SIG-M5 treated with dmso at 0.1 percent for 504 hours (cell line): ENCODE measurements at regions not wholly inside any gene's neighbourhood (a gene's known extent, or its start where the extent isn't known, plus 50 kb on each side); places are given as distances from the start of the nearest gene placed in this dataset.

Experiments used
- DNase-seq: peaks from one replicate; lab custom pipeline; 2025; ENCODE audit not compliant: unreplicated experiment; lab: John Stamatoyannopoulos, UW

DNA sequence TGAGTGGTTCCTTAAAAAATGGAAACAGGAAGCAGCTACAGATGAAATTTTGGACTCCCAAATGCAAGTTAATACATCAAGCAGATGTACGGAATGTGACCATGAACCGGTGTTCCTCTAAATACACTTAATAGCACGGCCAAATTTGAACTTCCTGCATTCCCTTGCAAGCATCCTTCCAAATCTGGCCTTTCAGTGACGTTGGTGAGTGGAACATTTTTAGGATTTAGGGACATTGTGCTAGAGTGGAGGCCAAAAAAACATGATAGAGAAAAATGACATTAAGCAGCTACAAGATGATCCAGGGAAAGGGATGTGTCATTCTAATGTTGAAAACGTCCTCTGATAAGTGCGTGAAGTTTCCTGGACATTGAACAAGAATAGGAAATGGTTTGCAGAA, 62.1 kb downstream of the CTAGE1 start:
- DNase-seq, result no peak

- DNase-seq, result no peak
These were observed 62.6 kb downstream of the CTAGE1 start for GRCh38 chr18:22355069-22355468.

GRCh38 chr18:22349966-22350365, 67.7 kb downstream of the CTAGE1 start:
- DNase-seq, result no peak

DNA sequence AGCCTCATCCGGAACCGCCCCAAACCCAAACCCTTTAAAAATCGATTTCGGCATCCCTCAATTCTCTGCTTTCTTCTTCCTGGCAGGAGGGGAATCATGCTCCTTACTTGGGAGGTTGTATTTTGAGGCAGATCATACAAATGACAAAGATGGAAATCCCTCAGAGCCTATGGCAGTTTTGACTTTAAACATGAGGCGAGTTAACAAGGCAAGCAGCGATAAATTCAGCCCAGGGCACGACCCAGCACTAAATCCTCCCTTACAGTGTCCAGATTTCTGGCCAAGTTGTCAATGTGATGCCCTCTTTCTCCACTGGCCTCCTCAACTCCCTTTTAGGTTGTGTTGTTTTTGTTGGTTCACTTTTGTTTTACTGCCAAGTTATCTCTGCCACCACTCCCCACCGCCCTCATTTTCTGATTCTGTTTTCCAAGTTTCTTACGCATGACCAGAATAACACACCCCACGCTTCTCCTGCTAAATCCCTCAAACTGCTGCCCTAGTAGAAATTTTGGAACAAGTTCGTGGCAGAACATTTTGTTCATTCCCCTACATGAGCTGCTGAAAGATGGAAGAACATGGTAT, 68.3 kb downstream of the CTAGE1 start:
- DNase-seq, result no peak

DNA sequence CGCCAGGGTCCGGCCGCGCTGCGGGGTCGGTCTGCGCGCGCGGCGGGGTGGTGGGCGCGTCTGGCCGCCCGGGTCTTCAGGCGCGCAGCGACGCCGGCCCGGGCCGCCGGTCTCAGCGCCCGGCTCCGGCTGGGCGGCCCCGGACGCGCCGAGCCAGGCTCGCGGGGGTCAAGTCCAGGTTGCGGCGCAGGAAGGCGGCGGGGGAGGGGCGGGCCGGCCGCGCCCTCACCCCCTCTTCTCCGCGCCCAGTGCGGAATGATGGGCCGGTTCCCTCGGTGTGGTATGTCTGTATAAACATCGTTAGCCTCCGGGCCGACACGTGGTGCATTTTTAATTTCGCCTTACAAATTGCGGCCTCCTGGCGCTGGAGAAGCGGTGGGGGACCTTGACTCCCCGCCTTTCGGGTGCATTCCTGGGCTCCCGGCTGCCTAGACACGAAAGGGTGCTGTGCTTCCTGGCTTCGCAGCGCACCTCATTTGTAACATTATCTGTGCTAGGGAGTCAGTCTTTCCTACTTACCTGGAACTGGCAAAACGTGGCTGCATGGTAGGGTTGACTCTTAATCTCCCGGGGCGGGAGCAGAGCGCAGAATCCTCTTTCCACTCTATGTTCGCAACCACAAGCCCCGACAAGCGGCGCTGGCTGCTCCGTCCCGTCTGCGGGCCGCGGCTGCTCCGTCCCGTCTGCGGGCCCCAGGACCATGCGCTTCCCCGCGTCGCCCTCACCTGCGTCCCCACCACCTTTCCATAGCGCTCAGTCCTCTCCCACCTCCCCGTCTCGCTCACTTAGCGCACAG, 69.0 kb downstream of the CTAGE1 start:
- DNase-seq, result no peak

DNA sequence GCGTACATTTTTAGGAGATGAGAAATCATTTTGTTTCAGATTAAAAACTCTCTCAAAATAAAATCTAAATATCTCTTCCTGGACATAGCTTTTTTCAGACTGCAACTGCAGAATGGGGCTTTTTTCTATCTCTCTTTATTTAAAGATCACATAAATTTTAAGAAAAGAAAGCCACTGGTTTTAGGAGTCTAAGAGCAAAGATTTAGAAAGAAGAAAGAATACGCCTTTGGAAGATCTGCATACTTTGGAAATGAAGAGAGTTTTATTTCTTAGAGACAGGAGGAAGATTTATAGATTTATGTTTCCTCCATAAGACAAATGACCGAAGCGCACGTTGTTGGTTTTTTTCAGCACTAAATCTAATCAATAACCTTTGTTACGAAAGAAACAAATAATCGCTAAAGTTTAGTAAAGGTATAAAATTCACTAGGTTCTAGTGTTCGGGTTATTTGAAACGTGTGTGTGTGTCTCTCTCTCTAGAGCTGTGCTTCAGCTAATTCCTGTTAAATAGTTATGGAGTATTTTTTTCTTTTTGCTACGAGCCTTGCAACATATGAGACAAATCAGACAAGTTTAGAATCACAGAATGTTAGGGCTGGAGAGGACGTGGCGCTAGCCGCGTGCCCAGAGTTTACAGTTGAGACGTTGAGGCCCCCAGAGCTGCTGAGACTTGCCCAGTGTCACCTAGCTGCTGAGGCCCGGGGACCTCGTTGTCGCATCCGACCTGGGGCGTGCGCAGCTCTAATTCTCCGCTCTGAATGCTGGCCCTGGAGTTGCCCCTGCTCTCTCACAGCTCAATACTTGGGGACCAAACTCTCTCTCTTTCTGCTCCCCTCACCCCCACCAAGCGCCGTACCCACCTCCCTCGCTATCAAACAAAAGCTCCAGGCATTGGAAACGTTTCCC, 69.9 kb downstream of the CTAGE1 start:
- DNase-seq, result no peak

- DNase-seq, result no peak
These were observed 70.6 kb downstream of the CTAGE1 start for GRCh38 chr18:22346953-22347605.

DNA sequence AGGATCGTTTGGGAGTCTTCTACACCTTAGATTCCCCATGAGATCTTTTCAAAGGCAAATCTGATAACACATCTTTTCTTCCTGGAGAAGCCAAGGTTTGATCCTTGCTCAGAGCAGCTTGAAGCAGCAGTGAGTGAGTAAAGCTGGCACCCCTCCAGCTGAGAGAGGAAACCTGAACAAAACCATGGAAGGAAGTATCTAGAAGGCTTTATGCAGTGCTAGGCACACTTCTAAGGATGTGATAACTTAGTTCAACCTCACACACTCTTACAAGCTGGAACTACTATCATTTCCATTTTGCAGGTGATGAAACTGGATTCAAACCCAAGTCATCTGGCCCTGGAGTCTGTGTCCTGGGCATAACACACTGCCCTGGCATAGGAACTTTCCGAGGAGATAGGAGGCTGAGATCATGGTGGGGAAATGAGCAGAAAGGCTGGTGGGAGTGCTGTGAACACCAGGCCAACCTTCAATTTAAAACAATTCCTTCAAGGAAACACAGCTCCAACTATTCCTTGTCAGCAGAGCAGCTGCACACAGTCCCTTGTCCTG, 71.2 kb downstream of the CTAGE1 start:
- no peak for DNase-seq

- DNase-seq, result no peak
These were observed 72.0 kb downstream of the CTAGE1 start for GRCh38 chr18:22345718-22346117.

DNA sequence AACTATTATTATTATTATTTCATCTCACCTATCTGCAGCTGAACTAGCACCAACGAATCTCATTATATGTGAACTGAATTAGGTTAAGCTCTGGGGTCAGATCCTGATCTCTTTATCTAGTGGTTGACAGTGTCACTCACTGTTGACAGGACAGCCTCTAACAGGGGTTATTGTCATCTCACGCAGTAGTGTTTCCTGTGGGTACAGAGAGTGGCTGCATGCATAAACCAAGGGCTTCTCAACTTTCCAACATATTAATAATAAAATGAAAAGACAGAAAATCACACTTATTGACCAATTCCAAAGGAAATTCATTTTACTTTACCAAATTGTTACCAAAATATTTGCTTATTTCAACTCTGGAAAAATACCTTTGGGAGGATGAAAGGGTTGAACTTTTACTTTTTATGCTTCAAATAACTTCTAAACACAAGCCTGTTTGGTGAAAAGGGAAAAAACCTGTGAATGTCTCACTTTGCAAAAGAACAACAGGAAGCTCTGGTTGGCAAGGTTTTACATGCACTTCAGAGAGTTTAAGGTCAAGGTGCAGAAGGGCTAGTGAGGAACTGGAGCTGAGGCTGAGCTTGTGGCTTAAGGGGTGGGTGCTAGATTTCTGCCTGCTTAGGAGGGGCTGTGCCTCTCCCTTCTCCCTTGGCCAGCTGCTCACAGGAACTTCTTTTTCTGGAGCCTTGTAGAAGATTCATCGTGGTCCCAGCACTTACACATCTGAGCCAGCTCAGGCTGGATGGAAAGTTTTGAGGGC, 72.6 kb downstream of the CTAGE1 start:
- DNase-seq, result no peak

GRCh38 chr18:22344445-22344844, 73.3 kb downstream of the CTAGE1 start:
- DNase-seq, result no peak

DNA sequence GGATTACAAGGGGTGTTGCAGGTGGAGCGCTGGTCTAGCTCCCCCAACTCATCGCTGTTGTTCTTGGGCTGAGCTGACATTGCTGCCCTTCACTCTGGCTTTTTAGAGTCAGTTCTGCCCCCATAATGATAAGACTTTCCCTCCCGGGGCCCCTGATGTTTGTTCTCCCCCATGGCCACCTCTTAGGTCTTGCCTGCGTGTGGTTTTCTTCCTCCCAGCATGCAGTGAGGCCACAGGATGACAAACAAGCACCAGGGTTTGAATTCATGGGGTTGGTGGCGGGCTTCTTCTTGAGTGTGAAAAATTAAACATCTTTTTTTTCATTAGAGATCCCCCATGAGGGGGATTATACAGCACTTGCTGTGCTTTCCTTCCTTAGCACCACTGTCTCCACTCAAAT, 74.1 kb downstream of the CTAGE1 start:
- no peak for DNase-seq

- no peak for DNase-seq
These were observed 75.1 kb downstream of the CTAGE1 start for GRCh38 chr18:22342625-22343024.

DNA sequence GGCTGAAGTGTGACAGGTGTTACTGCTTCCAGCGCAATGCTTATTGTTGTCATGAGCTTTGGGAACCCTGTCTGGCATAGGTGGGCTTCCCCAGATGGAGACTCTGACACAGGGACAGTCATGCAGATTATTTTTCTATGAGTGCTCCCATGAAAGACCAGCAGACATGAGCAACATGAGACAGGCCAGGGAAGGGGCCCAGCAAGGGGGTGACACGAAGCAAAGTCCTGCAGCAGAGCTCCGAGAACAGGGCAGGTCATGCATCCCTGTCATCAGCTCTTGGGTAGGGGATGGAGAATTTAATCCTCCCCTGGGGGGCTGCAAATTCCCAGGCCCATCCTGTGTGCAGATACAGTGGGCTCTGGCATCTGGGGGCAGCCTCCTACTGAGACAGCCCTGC, 77.4 kb downstream of the CTAGE1 start:
- no peak for DNase-seq

DNA sequence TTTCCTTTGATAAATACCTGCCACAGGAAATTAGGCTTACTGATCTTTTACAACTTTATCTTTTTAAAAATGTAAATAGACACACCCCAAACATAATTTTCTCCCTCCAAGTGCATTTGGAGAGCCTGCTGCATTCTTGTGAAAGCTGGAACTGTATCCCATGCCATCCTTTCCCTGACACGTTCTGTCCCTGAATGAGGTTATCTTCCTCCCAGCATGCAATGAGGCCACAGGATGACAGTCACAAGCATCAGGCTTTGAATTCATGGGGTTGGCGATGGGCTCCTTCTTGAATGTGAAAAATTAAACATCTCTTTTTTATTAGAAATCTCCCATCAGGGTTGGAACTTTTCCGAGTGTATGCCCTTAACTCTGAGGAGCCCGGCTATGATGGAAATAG, 77.8 kb downstream of the CTAGE1 start:
- no peak for DNase-seq

- no peak for DNase-seq
These were observed 79.9 kb downstream of the CTAGE1 start for GRCh38 chr18:22337833-22338232.

DNA sequence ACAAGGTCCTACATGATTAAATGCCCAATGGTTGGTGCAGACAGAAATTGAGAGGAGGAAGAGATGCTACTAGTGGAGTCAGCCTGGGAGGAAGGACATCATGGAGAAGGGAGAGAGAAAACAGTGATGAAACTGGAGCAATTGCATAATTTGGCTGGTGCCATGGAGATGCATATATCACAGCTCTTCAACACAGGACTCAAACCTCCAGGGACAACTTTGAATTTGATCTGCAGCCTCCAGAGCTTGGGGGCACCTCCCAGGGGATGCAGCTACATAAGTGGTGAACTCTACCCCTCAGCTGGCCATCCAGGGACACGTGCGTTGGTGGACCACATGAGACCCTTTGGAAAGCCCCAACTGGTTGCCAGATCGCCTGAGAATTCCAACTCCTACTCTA, 80.4 kb downstream of the CTAGE1 start:
- DNase-seq, result no peak

DNA sequence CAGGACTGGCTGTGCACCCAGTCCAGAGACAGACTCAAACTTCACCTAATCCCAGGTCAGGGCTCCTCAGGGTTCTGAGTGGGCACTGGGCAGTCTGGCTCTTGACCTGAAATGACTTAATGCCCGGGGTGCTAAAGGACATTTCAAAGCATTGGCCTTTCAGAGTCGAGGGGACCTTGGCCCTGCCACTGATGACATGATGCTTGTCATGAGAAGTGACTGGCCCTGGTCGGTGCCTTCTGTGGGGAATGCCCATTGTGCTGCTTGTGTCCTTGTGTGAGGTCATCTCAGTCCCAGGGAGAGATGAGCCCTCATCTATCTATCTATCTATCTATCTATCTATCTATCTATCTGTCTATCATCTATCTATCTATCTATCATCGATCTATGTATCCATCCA, 81.3 kb downstream of the CTAGE1 start:
- no peak for DNase-seq

GRCh38 chr18:22335731-22336198, 82.0 kb downstream of the CTAGE1 start:
- no peak for DNase-seq

- DNase-seq, result no peak
These were observed 83.1 kb downstream of the CTAGE1 start for GRCh38 chr18:22334567-22334966.
